ACC112 (cell line): ENCODE measurements at regions not wholly inside any gene's neighbourhood (a gene's known extent, or its start where the extent isn't known, plus 50 kb on each side); places are given as distances from the start of the nearest gene placed in this dataset.
A peak's percentile ranks its signal among the peaks of the same experiment; 100 is the strongest.

Source experiments
- H2AFZ ChIP-seq: fragments of 200-600 bp; sonication (generic); one replicate; pipeline ENCODE4 v1.6.0; 2017; ENCODE audit warnings: antibody characterized with exemption, low read length; ENCODE audit not compliant: unreplicated experiment
- H3K27ac ChIP-seq: fragments of 200-600 bp; sonication (generic); 2 replicates; pipeline ENCODE4 v1.5.1; 2014; ENCODE audit warnings: low read depth, mild to moderate bottlenecking, antibody characterized with exemption, low read length, moderate library complexity
- H3K27me3 ChIP-seq: fragments of 200-600 bp; sonication (generic); 2 replicates; pipeline ENCODE4 v1.6.1; 2014; ENCODE audit warnings: mild to moderate bottlenecking, antibody characterized with exemption, low read length, moderate library complexity, mixed read lengths; ENCODE audit not compliant: insufficient read depth
- H3K36me3 ChIP-seq: fragments of 200-600 bp; sonication (generic); 2 replicates; pipeline ENCODE4 v1.6.1; 2016; ENCODE audit warnings: mild to moderate bottlenecking, antibody characterized with exemption, low read length, moderate library complexity, mixed read lengths; ENCODE audit not compliant: insufficient read depth
- H3K4me1 ChIP-seq: fragments of 200-600 bp; sonication (generic); one replicate; pipeline ENCODE4 v1.6.1; 2016; ENCODE audit warnings: low read length, mixed read lengths; ENCODE audit not compliant: insufficient read depth, unreplicated experiment, control insufficient read depth
- H3K4me3 ChIP-seq: fragments of 200-600 bp; sonication (generic); 2 replicates; pipeline ENCODE4 v1.5.1; 2014; ENCODE audit warnings: mild to moderate bottlenecking, low read depth, low read length
- H3K79me2 ChIP-seq: fragments of 200-600 bp; sonication (generic); one replicate; pipeline ENCODE4 v1.6.0; 2016; ENCODE audit warnings: low read length; ENCODE audit not compliant: control insufficient read depth, unreplicated experiment, insufficient read depth

- H3K27ac ChIP-seq: no peak overlapping the region
- no peaks in the 10 kb centered on the region for H3K79me2 ChIP-seq
- H3K27me3 ChIP-seq: no peaks in the 10 kb centered on the region
- H2AFZ ChIP-seq: no peak overlapping the region
- H3K36me3 ChIP-seq: no peaks in the 10 kb centered on the region
- H3K4me1 ChIP-seq: peaks cover 24% of the 10 kb centered on the region
- H3K4me3 ChIP-seq: no peak overlapping the region
Measured at GRCh38 chr2:120536141-120536540, 190.2 kb downstream of the INHBB start.

GRCh38 chr2:120538691-120539423, 192.9 kb downstream of the INHBB start:
- no peak overlapping the region for H3K27ac ChIP-seq
- no peak overlapping the region for H2AFZ ChIP-seq
- no peaks in the 10 kb centered on the region for H3K36me3 ChIP-seq
- H3K79me2 ChIP-seq: no peaks in the 10 kb centered on the region
- H3K4me1 ChIP-seq: peaks cover 22% of the 10 kb centered on the region
- H3K27me3 ChIP-seq: no peaks in the 10 kb centered on the region
- no peak overlapping the region for H3K4me3 ChIP-seq

GRCh38 chr2:120539424-120539936, 193.5 kb downstream of the INHBB start:
- Histone ChIP-seq H3K36me3 (no peaks in the 10 kb centered on the region), H3K4me3 (no peak overlapping the region), H3K27me3 (no peaks in the 10 kb centered on the region), H2AFZ (no peak overlapping the region), H3K27ac (no peak overlapping the region), H3K4me1 (peaks cover 22% of the 10 kb centered on the region), H3K79me2 (no peaks in the 10 kb centered on the region)

GRCh38 chr2:120539937-120540718, 194.2 kb downstream of the INHBB start:
- Histone ChIP-seq H3K4me1 (peaks cover 22% of the 10 kb centered on the region), H2AFZ (peak overlapping the region; percentile 33)

GRCh38 chr2:120540719-120541552, 194.7 kb upstream of the GLI2 start:
- H3K36me3 ChIP-seq: no peaks in the 10 kb centered on the region
- H3K79me2 ChIP-seq: no peaks in the 10 kb centered on the region
- no peaks in the 10 kb centered on the region for H3K27me3 ChIP-seq
- H3K4me1 ChIP-seq: peaks cover 25% of the 10 kb centered on the region
- peak overlapping the region; percentile 8; the same call in 1 of the 2 replicates for H3K27ac ChIP-seq
- no peak overlapping the region for H3K4me3 ChIP-seq
- no peak overlapping the region for H2AFZ ChIP-seq

More at GRCh38 chr2:120539937-120540718, 194.2 kb downstream of the INHBB start:
- Histone ChIP-seq H3K4me3 (no peak overlapping the region), H3K36me3 (no peaks in the 10 kb centered on the region), H3K27ac (peak overlapping the region; percentile 8; the same call in 1 of the 2 replicates), H3K79me2 (no peaks in the 10 kb centered on the region), H3K27me3 (no peaks in the 10 kb centered on the region)

GRCh38 chr2:120541553-120541932, 194.1 kb upstream of the GLI2 start:
- Histone ChIP-seq H3K4me3 (no peak overlapping the region), H3K27me3 (no peaks in the 10 kb centered on the region), H3K79me2 (no peaks in the 10 kb centered on the region), H2AFZ (no peak overlapping the region), H3K36me3 (no peaks in the 10 kb centered on the region), H3K4me1 (peaks cover 31% of the 10 kb centered on the region), H3K27ac (no peak overlapping the region)

GRCh38 chr2:120541972-120542670, 193.5 kb upstream of the GLI2 start:
- H3K27ac ChIP-seq: no peak overlapping the region
- H2AFZ ChIP-seq: no peak overlapping the region
- no peak overlapping the region for H3K4me3 ChIP-seq
- H3K27me3 ChIP-seq: no peaks in the 10 kb centered on the region
- H3K79me2 ChIP-seq: no peaks in the 10 kb centered on the region
- H3K36me3 ChIP-seq: no peaks in the 10 kb centered on the region
- H3K4me1 ChIP-seq: peaks cover 36% of the 10 kb centered on the region

GRCh38 chr2:120542911-120543527, 192.6 kb upstream of the GLI2 start:
- Histone ChIP-seq H3K4me1 (peaks cover 39% of the 10 kb centered on the region), H3K36me3 (no peaks in the 10 kb centered on the region)

GRCh38 chr2:120543899-120544298, 191.8 kb upstream of the GLI2 start:
- Histone ChIP-seq H2AFZ (no peak overlapping the region), H3K27me3 (no peaks in the 10 kb centered on the region), H3K36me3 (no peaks in the 10 kb centered on the region), H3K79me2 (no peaks in the 10 kb centered on the region), H3K4me3 (no peak overlapping the region), H3K27ac (no peak overlapping the region), H3K4me1 (peaks cover 39% of the 10 kb centered on the region)

More at GRCh38 chr2:120542911-120543527, 192.6 kb upstream of the GLI2 start:
- Histone ChIP-seq H2AFZ (no peak overlapping the region), H3K4me3 (no peak overlapping the region), H3K79me2 (no peaks in the 10 kb centered on the region), H3K27ac (no peak overlapping the region), H3K27me3 (no peaks in the 10 kb centered on the region)
